Adrenal gland (tissue), 9 donors: ENCODE measurements at regions not wholly inside any gene's neighbourhood (a gene's known extent, or its start where the extent isn't known, plus 50 kb on each side); places are given as distances from the start of the nearest gene placed in this dataset.

Experiments used
- DNase-seq, 7 donors: peaks; one replicate each; pipeline ENCODE4 v3.0.0-alpha.2; 2019 to 2020
- H3K27ac ChIP-seq, 5 donors: fragments of 200-600 bp; sonication (generic) in 4 of 5; 1 replicate in 3 of 5; 2 replicates in 2 of 5; pipeline versions ENCODE4 v1.5.1 to v1.8.0; 2016 to 2020; ENCODE audit warnings: mild to moderate bottlenecking in 1 of 5
- H3K27me3 ChIP-seq: fragments of 200-600 bp; 2 replicates; pipeline ENCODE4 v1.8.0; 2021
- H3K36me3 ChIP-seq, 2 donors: fragments of 200-600 bp; replicated peaks in 1 of 2; 1 replicate in 1 of 2; 2 replicates in 1 of 2; pipeline versions ENCODE4 v1.5.1 to v1.8.0; 2018 to 2022
- H3K4me1 ChIP-seq, 2 donors: fragments of 200-600 bp; replicated peaks in 1 of 2; 1 replicate in 1 of 2; 2 replicates in 1 of 2; pipeline versions ENCODE4 v1.5.1 to v1.8.0; 2018 to 2021
- H3K4me3 ChIP-seq, 4 donors: fragments of 200-600 bp; sonication (generic) in 3 of 4; one replicate each; pipeline ENCODE4 v1.5.1; 2016 to 2018
- H3K9me3 ChIP-seq, 3 donors: fragments of 200-600 bp; sonication (generic) in 1 of 3; replicated peaks in 1 of 3; 1 replicate in 2 of 3; 2 replicates in 1 of 3; pipeline versions ENCODE4 v1.5.1 to v1.8.0; 2016 to 2021
- CTCF ChIP-seq, 6 experiments: fragments of 450-650 bp in 4 of 6; fragments of 200-600 bp in 2 of 6; sonication (generic) in 1 of 6; IDR thresholded peaks; 1 replicate in 5 of 6; 2 replicates in 1 of 6; pipeline versions ENCODE4 v1.5.1 to v1.8.0; 2016 to 2021; ENCODE audit warnings: antibody characterized with exemption in 6 of 6, mild to moderate bottlenecking in 2 of 6, moderate library complexity in 1 of 6
- POLR2A ChIP-seq, 2 donors: fragments of 450-650 bp; IDR thresholded peaks; one replicate each; pipeline ENCODE4 v1.6.1; 2017; ENCODE audit warnings: antibody characterized with exemption in 2 of 2, mild to moderate bottlenecking in 2 of 2, moderate library complexity in 1 of 2
- WGBS, 4 donors: extraction: QIAGEN DNeasy Blood & Tissue Kit in 2 of 4; methylation state at CpG; one replicate each; pipeline versions ENCODE4 v1.1.5 to v1.1.7; 2013 to 2017; 5-methylcytosine and 5-hydroxymethylcytosine counted together
- intact Hi-C, 2 donors: fragments of 100-400 bp; cut with DNase I; formaldehyde crosslinking; loops; one replicate each; pipeline versions ENCODE4 v1.14.1 to v1.15.0; 2022 to 2023
- donor health status: healthy with polysubstance abuse.
- donor health status: Bipolar disorder and iron deficiency.
- donor health status: DM: yes; HTN: yes; CAD: no.
- donor health status: DM: no; HTN: no; CAD: no.
- donor health status: DM: no; HTN: no; CAD: no.

GRCh38 chr10:128493811-128494210, 367.6 kb upstream of the MKI67 start:
- no peak overlapping the region for H3K27ac ChIP-seq
- no peaks in the 10 kb centered on the region for H3K36me3 ChIP-seq
- intact Hi-C loops, result no loop called here
- TF ChIP-seq CTCF (IDR thresholded peaks at IDR 0.05) (no peak), POLR2A (IDR thresholded peaks at IDR 0.05) (no peak)
- no peaks in the 10 kb centered on the region for H3K9me3 ChIP-seq
- H3K4me3 ChIP-seq, result no peak overlapping the region
- no peaks in the 10 kb centered on the region for H3K4me1 ChIP-seq
- H3K27me3 ChIP-seq, result no peaks in the 10 kb centered on the region
- WGBS, 4 donors, result 63 to 91% (median 70%) methylated on average over 4 of the region's 4 CpGs
- no peak for DNase-seq

- Histone ChIP-seq H3K36me3 (no peaks in the 10 kb centered on the region), H3K4me1 (no peaks in the 10 kb centered on the region), H3K9me3 (no peaks in the 10 kb centered on the region), H3K27me3 (no peaks in the 10 kb centered on the region), H3K27ac (no peak overlapping the region), H3K4me3 (no peak overlapping the region)
- no peak for TF ChIP-seq POLR2A (IDR thresholded peaks at IDR 0.05)
- no peak for TF ChIP-seq CTCF (IDR thresholded peaks at IDR 0.05)
- DNase-seq, result no peak
- 59 to 72% (median 64%) methylated on average over 3 of the region's 3 CpGs for WGBS, 4 donors
- intact Hi-C loops, result no loop called here
Measured at GRCh38 chr10:128494665-128495064, 368.4 kb upstream of the MKI67 start.

DNA sequence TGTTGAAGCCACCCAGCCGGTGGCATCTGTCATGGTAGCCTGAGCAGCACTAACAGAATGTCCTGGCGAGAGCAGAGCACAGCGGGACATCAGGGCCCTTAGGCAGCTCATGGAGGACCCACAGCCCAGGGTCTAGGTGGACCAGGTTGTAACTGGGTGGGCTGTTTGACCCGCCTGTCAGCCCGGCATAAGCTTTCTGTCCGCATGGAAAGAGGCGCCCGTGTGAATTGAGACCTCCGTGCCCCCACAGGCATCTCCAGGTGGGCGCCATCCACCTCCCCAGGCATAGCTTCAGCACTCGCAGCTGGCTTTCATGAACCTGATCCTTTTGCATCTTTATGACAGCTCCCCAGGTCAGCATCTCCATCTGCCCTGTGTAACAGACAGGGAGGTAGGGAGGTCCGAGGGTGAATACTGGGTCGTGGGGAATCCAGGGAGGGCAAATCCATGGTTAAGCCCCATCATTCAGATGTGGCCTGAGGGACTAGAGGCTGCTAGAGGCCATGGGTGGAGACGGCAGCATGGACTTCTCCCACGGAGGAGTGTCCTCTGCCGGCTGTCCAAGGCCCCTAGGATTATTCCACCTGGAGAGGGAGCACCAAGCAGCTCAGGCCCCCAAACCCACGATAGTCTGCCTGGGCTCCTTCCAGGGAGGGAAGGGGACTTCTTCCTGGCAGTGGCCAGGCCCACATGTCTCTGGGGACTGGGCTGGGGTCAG, 371.6 kb upstream of the MKI67 start:
- TF ChIP-seq POLR2A (IDR thresholded peaks at IDR 0.05), result no peak
- no peak for TF ChIP-seq CTCF (IDR thresholded peaks at IDR 0.05)
- Histone ChIP-seq H3K4me3 (no peak overlapping the region), H3K27me3 (no peaks in the 10 kb centered on the region), H3K4me1 (no peaks in the 10 kb centered on the region), H3K9me3 (no peaks in the 10 kb centered on the region), H3K36me3 (no peaks in the 10 kb centered on the region), H3K27ac (no peak overlapping the region)
- no peak for DNase-seq
- intact Hi-C loops, result no loop called here
- WGBS, 4 donors, result 82 to 87% (median 85%) methylated on average over 6 to 17 of the region's 17 CpGs

DNA sequence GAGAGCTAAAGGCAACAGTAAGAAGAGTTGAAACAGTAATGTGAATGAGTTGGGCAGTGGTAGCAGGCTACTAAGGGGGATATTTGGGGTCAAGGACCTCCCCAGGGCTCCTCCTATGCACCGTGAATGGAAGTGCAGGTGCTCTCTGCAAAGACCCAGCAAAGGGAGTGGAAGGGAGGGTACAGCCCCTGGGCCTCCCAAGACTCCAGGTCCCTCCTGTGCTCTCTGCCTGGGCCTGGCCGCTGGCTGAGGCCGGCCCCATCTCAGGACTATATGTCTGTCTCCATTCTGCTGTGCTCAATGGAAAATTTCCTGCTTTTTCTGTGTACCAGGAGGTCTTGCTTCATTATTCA, 372.1 kb upstream of the MKI67 start:
- H3K9me3 ChIP-seq, result no peaks in the 10 kb centered on the region
- intact Hi-C loops, result no loop called here
- H3K4me3 ChIP-seq, result no peak overlapping the region
- H3K36me3 ChIP-seq, result no peaks in the 10 kb centered on the region
- no peaks in the 10 kb centered on the region for H3K4me1 ChIP-seq
- 72 to 83% (median 78%) methylated on average over 3 of the region's 3 CpGs for WGBS, 4 donors
- DNase-seq, result no peak
- H3K27me3 ChIP-seq, result no peaks in the 10 kb centered on the region
- H3K27ac ChIP-seq, result no peak overlapping the region
- TF ChIP-seq POLR2A (IDR thresholded peaks at IDR 0.05) (no peak), CTCF (IDR thresholded peaks at IDR 0.05) (no peak)
